Fibroblast of villous mesenchyme (primary cell): ENCODE measurements at regions not wholly inside any gene's neighbourhood (a gene's known extent, or its start where the extent isn't known, plus 50 kb on each side); places are given as distances from the start of the nearest gene placed in this dataset.

Source experiments
- DNase-seq: peaks from one replicate; pipeline ENCODE4 v3.0.0-alpha.2; 2010; ENCODE audit warnings: low read depth
- H3K4me3 ChIP-seq: 2 replicates; pipeline ENCODE4 v1.5.1; 2011; ENCODE audit warnings: low read depth, mild to moderate bottlenecking, low read length
- TF ChIP-seq, protein P1 (sequence below): IDR thresholded peaks from 2 replicates; pipeline ENCODE4 v1.5.1; 2012; ENCODE audit warnings: low read depth, mild to moderate bottlenecking, low read length; ENCODE audit not compliant: insufficient read depth

DNA sequence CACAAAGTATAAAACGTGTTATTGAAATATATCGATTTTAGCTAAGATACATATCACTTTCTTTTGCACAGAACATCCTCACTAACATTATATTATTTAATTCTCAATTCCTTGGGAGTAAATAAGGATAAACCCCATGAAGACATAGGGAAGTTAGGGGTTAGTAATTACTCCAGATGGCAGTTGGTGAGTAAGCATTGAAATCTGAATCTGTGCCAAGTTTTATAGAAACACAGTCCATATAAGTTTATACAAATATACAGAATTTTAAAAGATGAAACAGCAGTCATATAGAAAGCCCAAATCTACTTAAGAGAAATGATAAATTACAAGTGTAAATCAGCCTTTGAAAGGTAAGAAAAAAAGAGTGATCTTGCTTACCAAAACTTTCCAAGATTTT lies 200.4 kb upstream of the SYT10 start:
- DNase-seq = no peak
- TF ChIP-seq, protein P1, sequence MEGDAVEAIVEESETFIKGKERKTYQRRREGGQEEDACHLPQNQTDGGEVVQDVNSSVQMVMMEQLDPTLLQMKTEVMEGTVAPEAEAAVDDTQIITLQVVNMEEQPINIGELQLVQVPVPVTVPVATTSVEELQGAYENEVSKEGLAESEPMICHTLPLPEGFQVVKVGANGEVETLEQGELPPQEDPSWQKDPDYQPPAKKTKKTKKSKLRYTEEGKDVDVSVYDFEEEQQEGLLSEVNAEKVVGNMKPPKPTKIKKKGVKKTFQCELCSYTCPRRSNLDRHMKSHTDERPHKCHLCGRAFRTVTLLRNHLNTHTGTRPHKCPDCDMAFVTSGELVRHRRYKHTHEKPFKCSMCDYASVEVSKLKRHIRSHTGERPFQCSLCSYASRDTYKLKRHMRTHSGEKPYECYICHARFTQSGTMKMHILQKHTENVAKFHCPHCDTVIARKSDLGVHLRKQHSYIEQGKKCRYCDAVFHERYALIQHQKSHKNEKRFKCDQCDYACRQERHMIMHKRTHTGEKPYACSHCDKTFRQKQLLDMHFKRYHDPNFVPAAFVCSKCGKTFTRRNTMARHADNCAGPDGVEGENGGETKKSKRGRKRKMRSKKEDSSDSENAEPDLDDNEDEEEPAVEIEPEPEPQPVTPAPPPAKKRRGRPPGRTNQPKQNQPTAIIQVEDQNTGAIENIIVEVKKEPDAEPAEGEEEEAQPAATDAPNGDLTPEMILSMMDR = no peak
- H3K4me3 ChIP-seq = no peak overlapping the region

DNA sequence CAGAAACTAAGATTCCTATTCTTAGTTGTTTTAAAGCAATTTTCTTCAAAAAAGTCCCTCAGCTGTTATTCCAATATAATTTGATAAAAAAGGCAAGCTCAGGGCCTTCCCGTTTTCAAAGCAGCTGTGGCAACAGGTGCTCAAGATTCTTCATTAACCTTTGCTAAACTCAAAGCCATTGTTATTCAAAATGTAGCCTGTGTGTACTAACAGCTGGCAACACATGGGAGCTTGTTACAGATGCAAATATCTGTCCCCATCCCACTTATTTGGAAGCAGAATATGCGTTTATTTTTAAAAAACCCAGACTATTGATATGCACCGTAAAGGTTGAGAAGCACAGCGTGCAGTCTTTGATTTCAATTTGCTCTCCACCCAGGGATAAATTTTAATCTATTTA lies 210.4 kb upstream of the SYT10 start:
- H3K4me3 ChIP-seq = no peak overlapping the region
- no peak for DNase-seq
- TF ChIP-seq, protein P1 = no peak

DNA sequence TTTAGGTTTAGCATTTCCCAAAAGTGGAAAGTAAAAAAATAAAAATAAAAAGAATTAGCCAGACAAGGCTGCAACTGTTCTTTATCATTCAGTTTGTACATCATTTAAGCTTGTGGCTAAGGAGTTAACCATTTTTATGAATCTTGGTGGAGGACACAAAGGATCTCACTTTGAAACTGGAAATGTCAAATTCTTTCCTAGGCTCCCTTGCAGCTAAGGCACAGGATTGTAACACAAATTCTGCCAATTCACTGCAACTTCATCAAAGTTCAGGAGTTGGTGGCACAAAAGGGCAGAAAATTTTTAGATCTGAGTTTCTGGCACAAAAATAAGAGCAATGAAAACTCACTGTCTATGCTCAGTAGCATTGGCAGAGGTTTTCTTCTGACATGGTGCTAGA lies 211.2 kb upstream of the SYT10 start:
- TF ChIP-seq, protein P1 = no peak
- no peak for DNase-seq
- no peak overlapping the region for H3K4me3 ChIP-seq

DNA sequence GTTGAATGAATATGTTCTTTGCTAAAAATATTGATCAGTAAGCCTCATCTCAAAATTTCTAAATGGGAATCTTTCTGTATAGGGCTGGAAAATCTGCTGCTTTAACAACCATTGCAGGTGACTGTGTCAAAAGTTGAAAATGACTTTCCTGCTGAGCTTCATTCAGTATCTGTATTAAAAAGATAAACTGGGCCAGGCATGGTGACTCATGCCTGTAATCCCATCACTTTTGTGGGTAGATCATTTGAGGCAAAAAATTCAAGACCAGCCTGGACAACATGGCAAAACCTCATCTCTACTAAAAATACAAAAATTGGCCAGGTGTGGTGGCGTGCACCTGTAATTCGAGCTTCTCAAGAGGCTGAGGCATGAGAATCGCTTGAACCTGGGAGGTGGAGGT lies 213.7 kb upstream of the SYT10 start:
- H3K4me3 ChIP-seq = no peak overlapping the region
- no peak for DNase-seq
- TF ChIP-seq, protein P1 = no peak

DNA sequence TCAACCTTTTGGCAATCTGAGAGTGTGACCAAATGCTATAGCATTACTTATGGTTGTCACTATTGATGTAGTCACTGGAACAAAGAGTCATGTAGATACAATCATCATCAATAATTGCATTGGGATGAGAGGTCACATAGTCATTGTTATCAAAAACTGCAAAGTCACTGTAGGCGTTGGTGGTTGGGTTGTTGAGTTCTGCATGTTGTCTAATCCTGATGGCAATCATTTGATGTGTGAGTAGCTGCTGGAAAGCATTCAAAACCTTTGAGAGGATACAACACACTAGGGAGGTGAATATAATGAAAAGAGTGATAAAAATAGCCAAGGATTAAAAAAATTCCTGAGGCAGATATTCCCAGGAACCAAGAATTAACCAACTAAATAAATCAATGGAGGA lies 214.7 kb upstream of the SYT10 start:
- no peak for DNase-seq

DNA sequence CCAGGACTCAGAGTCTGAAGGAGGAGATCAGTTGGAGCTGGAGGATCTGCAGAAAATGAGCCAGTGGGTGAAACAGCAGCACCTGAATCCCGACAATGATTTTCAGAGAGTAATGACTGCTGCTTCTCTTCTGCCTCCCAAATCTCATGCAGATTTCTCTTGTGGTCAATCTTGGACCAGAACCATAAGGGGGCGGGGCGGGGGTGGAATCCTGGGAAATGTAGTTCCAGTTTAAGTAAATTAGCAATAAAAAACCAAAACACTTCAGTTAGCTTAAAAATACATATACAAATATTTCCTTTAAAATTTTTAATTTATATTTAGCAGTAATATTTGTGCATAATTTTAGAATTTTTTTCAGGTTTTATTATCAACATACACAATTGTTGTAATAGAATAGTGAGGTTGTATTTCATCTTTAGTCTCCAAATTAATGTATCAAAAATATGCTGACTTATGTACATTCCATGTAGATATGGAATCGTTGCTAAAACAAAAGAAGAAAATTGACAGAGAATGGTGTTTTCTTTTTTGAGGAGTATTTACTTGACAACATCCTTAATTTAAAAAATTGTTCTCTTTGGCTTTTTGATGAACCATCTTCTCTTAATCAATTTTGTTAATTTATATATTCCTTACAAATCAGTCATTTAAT lies 223.5 kb upstream of the SYT10 start:
- TF ChIP-seq, protein P1 = no peak
- H3K4me3 ChIP-seq = no peak overlapping the region
- DNase-seq = no peak

More for the DNA sequence above, 214.7 kb upstream of the SYT10 start:
- no peak overlapping the region for H3K4me3 ChIP-seq
- TF ChIP-seq, protein P1 = no peak

DNA sequence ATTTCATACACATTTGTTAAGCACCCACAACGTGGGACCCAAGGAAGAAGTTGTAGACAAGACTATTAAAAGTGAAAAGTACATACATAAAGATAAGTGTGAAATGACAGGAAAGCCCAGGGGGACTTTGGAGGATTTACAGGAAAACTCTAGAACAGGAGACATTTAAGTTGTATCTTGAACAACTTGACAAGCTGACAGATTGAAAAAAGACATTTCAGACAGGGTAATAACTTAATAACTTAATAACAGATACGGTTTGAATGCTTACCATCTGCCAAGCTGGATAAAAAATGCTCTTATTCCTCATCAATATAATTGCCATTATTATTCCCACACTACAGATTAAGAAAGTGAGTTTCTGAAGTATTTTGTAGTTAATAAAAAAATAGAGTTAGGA lies 229.7 kb upstream of the SYT10 start:
- no peak for DNase-seq
- TF ChIP-seq, protein P1 = no peak

More for the DNA sequence above, 229.7 kb upstream of the SYT10 start:
- no peak overlapping the region for H3K4me3 ChIP-seq
